IMR-90 (cell line): ENCODE measurements at regions not wholly inside any gene's neighbourhood (a gene's known extent, or its start where the extent isn't known, plus 50 kb on each side); places are given as distances from the start of the nearest gene placed in this dataset.

ENCODE experiments used
- ATAC-seq: fragments of 200-7000 bp; cut with Tn5 transposase; 2 replicates; pipeline ENCODE4 v1.9.1; 2020; ENCODE audit warnings: low read depth, mild to moderate bottlenecking, moderate library complexity
- BruUV-seq: library from RNA; stranded (reverse); fragments of 400-500 nt; replicated peaks from 2 replicates; lab custom pipeline; 2021; lab: Mats Ljungman, UMichigan
- CTCF ChIA-PET: fragments of 300-600 bp; formaldehyde crosslinking; extraction: SDS; loops from one replicate; lab custom pipeline; 2021; ENCODE audit warnings: antibody characterized with exemption; lab: Yijun Ruan, JAX
- POLR2A ChIA-PET: fragments of 300-600 bp; sonication (Branson Sonifier 250); formaldehyde crosslinking; loops from one replicate; lab custom pipeline; 2022; ENCODE audit warnings: antibody characterized with exemption; ENCODE audit not compliant: unreplicated experiment; lab: Charles Lee
- DNase-seq: peaks from one replicate; pipeline ENCODE4 v3.0.0; 2013
- H2AFZ ChIP-seq: replicated peaks from 2 replicates; pipeline ENCODE3; 2013; ENCODE audit warnings: low read length, mild to moderate bottlenecking; ENCODE audit not compliant: poor library complexity
- H2AK5ac ChIP-seq: 2 replicates; pipeline ENCODE4 v1.6.1; 2013; ENCODE audit warnings: low read depth, low read length, inconsistent platforms
- H2AK9ac ChIP-seq: replicated peaks from 2 replicates; pipeline ENCODE3; 2013; ENCODE audit warnings: mild to moderate bottlenecking, low read depth, low read length, moderate library complexity; ENCODE audit not compliant: poor library complexity
- H2BK120ac ChIP-seq: 2 replicates; pipeline ENCODE4 v1.6.1; 2013; ENCODE audit warnings: low read depth, low read length, inconsistent platforms
- H2BK15ac ChIP-seq: 3 replicates; pipeline ENCODE4 v1.6.1; 2013; ENCODE audit warnings: low read depth, low read length, inconsistent platforms
- H2BK20ac ChIP-seq: 2 replicates; pipeline ENCODE4 v1.6.1; 2013; ENCODE audit warnings: low read depth, mild to moderate bottlenecking, inconsistent platforms, low read length, moderate library complexity
- H2BK5ac ChIP-seq: 2 replicates; pipeline ENCODE4 v1.6.1; 2013; ENCODE audit warnings: mild to moderate bottlenecking, low read depth, low read length, inconsistent platforms; ENCODE audit not compliant: poor library complexity, severe bottlenecking
- H3K14ac ChIP-seq: replicated peaks from 2 replicates; pipeline ENCODE4 v1.6.1; 2013; ENCODE audit warnings: low read depth, low read length, inconsistent platforms
- H3K18ac ChIP-seq: 2 replicates; pipeline ENCODE4 v1.6.1; 2013; ENCODE audit warnings: low read depth, low read length, control low read depth
- H3K23ac ChIP-seq: 2 replicates; pipeline ENCODE4 v1.6.1; 2013; ENCODE audit warnings: low read depth, low read length, inconsistent platforms
- H3K27ac ChIP-seq: 2 replicates; pipeline ENCODE4 v1.5.1; 2013; ENCODE audit warnings: mild to moderate bottlenecking, control low read depth, low read length; ENCODE audit not compliant: insufficient read depth
- H3K27me3 ChIP-seq: 2 replicates; pipeline ENCODE4 v1.6.1; 2013; ENCODE audit warnings: low read length; ENCODE audit not compliant: control insufficient read depth, insufficient read depth
- H3K36me3 ChIP-seq: 2 replicates; pipeline ENCODE4 v1.6.1; 2013; ENCODE audit warnings: low read length, mixed read lengths; ENCODE audit not compliant: control insufficient read depth, insufficient read depth
- H3K4ac ChIP-seq: 2 replicates; pipeline ENCODE4 v1.6.1; 2013; ENCODE audit warnings: low read depth, low read length, inconsistent platforms
- H3K4me1 ChIP-seq: 2 replicates; pipeline ENCODE4 v1.6.1; 2013; ENCODE audit warnings: low read length, mixed read lengths; ENCODE audit not compliant: control insufficient read depth, insufficient read depth
- H3K4me2 ChIP-seq: 2 replicates; pipeline ENCODE4 v1.6.1; 2013; ENCODE audit warnings: low read depth, mild to moderate bottlenecking, control low read depth, low read length, moderate library complexity
- H3K4me3 ChIP-seq: 2 replicates; pipeline ENCODE4 v1.5.1; 2013; ENCODE audit warnings: low read depth, mild to moderate bottlenecking, control low read depth, low read length, moderate library complexity; ENCODE audit not compliant: insufficient read depth
- H3K56ac ChIP-seq: 2 replicates; pipeline ENCODE4 v1.6.1; 2013; ENCODE audit warnings: low read length, inconsistent platforms; ENCODE audit not compliant: insufficient read depth; ENCODE audit errors: extremely low read depth
- H3K79me1 ChIP-seq, 2 experiments: 2 replicates each; pipeline ENCODE4 v1.6.1; 2013; ENCODE audit warnings: low read length in 2 of 2, inconsistent platforms in 1 of 2, low read depth in 1 of 2
- H3K9ac ChIP-seq: 2 replicates; pipeline ENCODE4 v1.6.1; 2013; ENCODE audit warnings: low read depth, low read length, control low read depth
- H3K9me1 ChIP-seq: 2 replicates; pipeline ENCODE4 v1.6.1; 2013; ENCODE audit warnings: low read length, inconsistent platforms; ENCODE audit not compliant: insufficient read depth
- H3K9me3 ChIP-seq: 2 replicates; pipeline ENCODE4 v1.6.1; 2013; ENCODE audit warnings: low read length; ENCODE audit not compliant: control insufficient read depth, insufficient read depth
- H4K20me1 ChIP-seq: 2 replicates; pipeline ENCODE4 v1.6.1; 2013; ENCODE audit warnings: low read length, inconsistent platforms; ENCODE audit not compliant: insufficient read depth
- H4K5ac ChIP-seq: 2 replicates; pipeline ENCODE4 v1.6.1; 2013; ENCODE audit warnings: mild to moderate bottlenecking, low read depth, low read length, control low read depth
- H4K8ac ChIP-seq, 2 experiments: 2 replicates each; pipeline ENCODE4 v1.6.1; 2013; ENCODE audit warnings: low read depth in 2 of 2, low read length in 2 of 2, control low read depth in 1 of 2, inconsistent platforms in 1 of 2
- H4K91ac ChIP-seq: 2 replicates; pipeline ENCODE4 v1.6.1; 2013; ENCODE audit warnings: low read depth, low read length, inconsistent platforms; ENCODE audit not compliant: insufficient read depth
- CHD1 ChIP-seq: IDR thresholded peaks from 2 replicates; pipeline ENCODE4 v1.6.1; 2012; ENCODE audit warnings: low read depth, low read length, improper control_type of control experiment
- MAZ ChIP-seq: IDR thresholded peaks from 2 replicates; pipeline ENCODE4 v1.6.1; 2012; ENCODE audit warnings: low read depth, mild to moderate bottlenecking, low read length, improper control_type of control experiment, moderate library complexity, borderline replicate concordance
- POLR2A ChIP-seq: IDR thresholded peaks from 2 replicates; pipeline ENCODE4 v1.6.1; 2012; ENCODE audit warnings: mild to moderate bottlenecking, low read depth, low read length
- RAD21 ChIP-seq: IDR thresholded peaks from 2 replicates; pipeline ENCODE4 v1.6.1; 2012; ENCODE audit warnings: low read length, improper control_type of control experiment
- RCOR1 ChIP-seq: IDR thresholded peaks from 2 replicates; pipeline ENCODE4 v1.6.1; 2012; ENCODE audit warnings: mild to moderate bottlenecking, low read length, improper control_type of control experiment; ENCODE audit not compliant: insufficient replicate concordance
- WGBS, 2 experiments: methylation state at CpG; one replicate each; pipeline versions ENCODE4 v1.1.5 to v1.1.7; 2013; ENCODE audit warnings: missing lambda C conversion rate in 2 of 2; ENCODE audit not compliant: insufficient read length in 1 of 2; ENCODE audit errors: extremely low coverage in 2 of 2; 5-methylcytosine and 5-hydroxymethylcytosine counted together
- dilution Hi-C: fragments of 300-500 bp; cut with HindIII; formaldehyde crosslinking; loops from one replicate; pipeline ENCODE4 v1.14.3; 2018; ENCODE audit warnings: low sequenced_read_pairs; ENCODE audit not compliant: unreplicated experiment
- in situ Hi-C: fragments of 300-500 bp; cut with MboI; formaldehyde crosslinking; loops from 3 replicates; pipeline ENCODE4 v1.14.3; 2019; ENCODE audit warnings: low sequenced_read_pairs, inconsistent platforms, mixed read lengths
- intact Hi-C: fragments of 100-400 bp; cut with micrococcal nuclease; formaldehyde crosslinking; loops from 2 replicates; pipeline ENCODE4 v1.10.0; 2022
- TF ChIP-seq, protein P1 (sequence below): fragments of 150-350 bp; IDR thresholded peaks from 2 replicates; pipeline ENCODE4 v1.6.1; 2016; ENCODE audit warnings: low read depth, mild to moderate bottlenecking, low read length, moderate library complexity, borderline replicate concordance

DNA sequence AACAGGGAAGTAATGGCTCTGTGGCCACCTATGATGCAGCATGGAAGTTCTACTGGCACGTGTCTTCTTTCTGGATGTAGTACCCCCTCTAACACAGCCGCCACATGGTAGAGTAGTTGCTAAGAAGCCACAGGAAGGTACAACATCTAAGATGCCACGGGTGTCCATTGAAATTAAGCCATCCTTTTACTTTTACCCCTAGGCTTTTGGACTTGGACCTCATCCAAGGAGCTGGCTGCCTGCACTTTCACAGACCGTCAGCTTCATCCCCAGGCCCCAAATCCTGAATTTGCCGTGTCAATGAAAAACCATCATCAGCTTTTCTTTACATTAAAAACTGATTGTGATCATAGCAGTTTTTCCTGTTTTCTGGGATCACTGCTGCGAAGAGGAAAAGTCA lies 102.4 kb downstream of the RPL27A start:
- no peak overlapping the region for H3K9ac ChIP-seq
- no peak overlapping the region for H3K4me2 ChIP-seq
- ATAC-seq (no peak), DNase-seq (no peak)
- H3K14ac ChIP-seq: no peak overlapping the region
- peaks cover 7% of the 10 kb centered on the region for H3K36me3 ChIP-seq
- H3K23ac ChIP-seq: no peak overlapping the region; the same call in 1 of the 2 replicates
- 94% methylated on average over 2 of the region's 6 CpGs; no CpG with 5 or more reads in 1 of the 2 experiments for WGBS, 2 experiments
- H2BK5ac ChIP-seq: no peak overlapping the region
- BruUV-seq: no TSS peak
- no peak overlapping the region for H4K8ac ChIP-seq
- no peaks in the 10 kb centered on the region for H3K9me3 ChIP-seq
- H2AFZ ChIP-seq: no peak overlapping the region
- H4K20me1 ChIP-seq: peaks cover 57% of the 10 kb centered on the region; the same call in 1 of the 2 replicates
- H3K18ac ChIP-seq: no peak overlapping the region
- intact Hi-C loops (no loop called here), in situ Hi-C loops (no loop called here), dilution Hi-C loops (no loop called here)
- no peak overlapping the region for H4K91ac ChIP-seq
- H3K79me1 ChIP-seq: peaks cover 48 to 82% of the 10 kb centered on the region in 2 experiments
- TF ChIP-seq CHD1: no peak
- TF ChIP-seq POLR2A: no peak
- TF ChIP-seq, protein P1, sequence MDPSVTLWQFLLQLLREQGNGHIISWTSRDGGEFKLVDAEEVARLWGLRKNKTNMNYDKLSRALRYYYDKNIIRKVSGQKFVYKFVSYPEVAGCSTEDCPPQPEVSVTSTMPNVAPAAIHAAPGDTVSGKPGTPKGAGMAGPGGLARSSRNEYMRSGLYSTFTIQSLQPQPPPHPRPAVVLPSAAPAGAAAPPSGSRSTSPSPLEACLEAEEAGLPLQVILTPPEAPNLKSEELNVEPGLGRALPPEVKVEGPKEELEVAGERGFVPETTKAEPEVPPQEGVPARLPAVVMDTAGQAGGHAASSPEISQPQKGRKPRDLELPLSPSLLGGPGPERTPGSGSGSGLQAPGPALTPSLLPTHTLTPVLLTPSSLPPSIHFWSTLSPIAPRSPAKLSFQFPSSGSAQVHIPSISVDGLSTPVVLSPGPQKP: no peak
- no peak for TF ChIP-seq RAD21
- no peak for TF ChIP-seq RCOR1
- TF ChIP-seq MAZ: no peak
- peaks cover 46% of the 10 kb centered on the region for H3K9me1 ChIP-seq
- no peak overlapping the region for H3K4ac ChIP-seq
- no peak overlapping the region for H4K5ac ChIP-seq
- POLR2A ChIA-PET: no interaction called here
- no peaks in the 10 kb centered on the region for H3K27me3 ChIP-seq
- no peak overlapping the region for H3K27ac ChIP-seq
- H2BK20ac ChIP-seq: no peak overlapping the region
- no peak overlapping the region for H3K4me3 ChIP-seq
- H2BK15ac ChIP-seq: no peak overlapping the region
- H2AK9ac ChIP-seq: no peak overlapping the region
- no peak overlapping the region for H3K56ac ChIP-seq
- CTCF ChIA-PET: interaction anchor here (1.0 kb wide), 1 partner anchor 9 kb away, joined by 3 read pairs; no protein-coding TSS in a partner anchor
- H2BK120ac ChIP-seq: no peak overlapping the region
- H2AK5ac ChIP-seq: no peak overlapping the region; the same call in 1 of the 2 replicates
- H3K4me1 ChIP-seq: peaks cover 6% of the 10 kb centered on the region
